Liver (tissue), 4 donors: ENCODE measurements at regions not wholly inside any gene's neighbourhood (a gene's known extent, or its start where the extent isn't known, plus 50 kb on each side); places are given as distances from the start of the nearest gene placed in this dataset. TPM values are rescaled to one million over a fixed set of nuclear protein-coding genes. Genes with fewer than 3 reads are reported as not detected.

Experiments used
- ATF3 ChIP-seq: IDR thresholded peaks from 2 replicates; pipeline ENCODE4 v1.6.1; 2016; ENCODE audit warnings: antibody characterized with exemption
- CTCF ChIP-seq: fragments of 150-350 bp; IDR thresholded peaks from 2 replicates; pipeline ENCODE4 v1.5.1; 2017; ENCODE audit warnings: improper control_type of control experiment, low read depth, low read length; ENCODE audit not compliant: missing input control
- REST ChIP-seq: IDR thresholded peaks from 2 replicates; pipeline ENCODE4 v1.6.1; 2016; ENCODE audit warnings: antibody characterized with exemption, mild to moderate bottlenecking
- small RNA-seq: library from RNA; depleted of rRNA; stranded (forward); fragments of <200 nt; gene quantifications from one replicate; pipeline ENCODE3, GENCODE V24; 2014
- donor health status: healthy.
- donor health status: healthy.

- TF ChIP-seq CTCF (no peak), REST (no peak), ATF3 (no peak)
Observed at GRCh38 chrX:35743331-35743730, 54.8 kb upstream of the MAGEB16 start (continued).

Small RNA genes in the stretch of these regions (small RNA-seq; reads per million reads assigned to genes)
- not detected for gene RNU6-1087P
